GM19240 (cell line): ENCODE measurements at regions not wholly inside any gene's neighbourhood (a gene's known extent, or its start where the extent isn't known, plus 50 kb on each side); places are given as distances from the start of the nearest gene placed in this dataset.

Source experiments
- DNase-seq: peaks from one replicate; pipeline ENCODE4 v3.0.0; 2011; ENCODE audit warnings: low spot score; ENCODE audit not compliant: insufficient read length

- no peak for DNase-seq
Observed at GRCh38 chr18:25962919-25963318, 127.5 kb downstream of the SS18 start.

DNA sequence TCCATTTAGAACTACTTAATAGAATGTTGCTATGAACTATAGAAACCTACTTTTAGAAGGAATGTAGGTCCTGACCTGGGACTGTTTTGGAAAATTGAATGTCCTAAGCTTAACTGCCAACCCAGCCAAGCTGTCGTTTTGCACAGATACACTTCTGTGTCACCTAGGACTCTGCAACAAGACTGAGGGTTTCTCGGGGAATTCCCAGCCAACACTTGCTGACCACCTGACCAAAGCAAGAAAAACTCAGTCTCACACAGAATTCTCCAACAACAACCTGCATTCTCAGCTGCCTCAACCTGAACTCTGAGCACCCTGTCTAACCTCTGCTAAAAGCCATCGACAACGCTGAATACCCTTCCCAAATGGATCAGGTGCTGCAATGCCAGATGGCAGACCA lies 128.2 kb downstream of the SS18 start:
- no peak for DNase-seq

DNA sequence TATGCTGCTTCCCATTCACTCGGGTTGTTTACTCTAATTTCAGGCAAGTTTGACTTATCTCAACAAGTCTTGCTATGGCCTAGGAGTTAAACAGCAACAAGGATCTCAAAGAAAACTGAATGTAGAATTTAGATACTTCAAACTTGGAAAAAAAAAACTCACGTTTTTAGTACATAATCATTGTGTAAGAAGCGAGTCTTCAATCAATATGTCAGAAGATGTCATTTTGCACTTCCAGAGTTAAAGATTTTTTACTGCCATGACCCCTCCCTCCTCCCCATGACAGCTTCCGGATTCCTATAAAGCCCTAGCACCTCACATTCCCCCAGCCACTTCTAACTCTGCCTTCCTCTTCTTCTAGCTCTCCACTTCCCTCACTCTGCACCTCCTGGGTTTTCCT lies 133.4 kb downstream of the SS18 start:
- no peak for DNase-seq

DNA sequence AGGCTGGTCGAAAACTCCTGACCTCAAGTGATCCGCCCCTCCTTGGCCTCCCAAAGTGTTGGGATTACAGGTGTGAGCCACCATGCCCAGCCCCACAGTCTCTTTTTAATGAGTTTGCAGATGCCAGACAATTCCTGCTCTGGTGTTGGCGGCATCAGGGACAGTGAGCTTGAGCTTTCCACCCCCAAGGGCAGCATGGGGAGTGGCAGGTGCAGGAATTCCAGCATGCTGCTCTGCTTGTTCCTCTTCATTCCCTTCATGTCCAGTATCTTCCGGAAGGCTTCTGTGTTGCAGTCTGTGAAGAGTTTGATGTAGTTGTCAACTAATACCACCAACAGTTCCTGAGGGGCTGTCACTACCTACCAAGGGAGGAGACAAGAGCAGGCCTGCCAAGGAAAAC lies 137.3 kb downstream of the SS18 start:
- no peak for DNase-seq

DNA sequence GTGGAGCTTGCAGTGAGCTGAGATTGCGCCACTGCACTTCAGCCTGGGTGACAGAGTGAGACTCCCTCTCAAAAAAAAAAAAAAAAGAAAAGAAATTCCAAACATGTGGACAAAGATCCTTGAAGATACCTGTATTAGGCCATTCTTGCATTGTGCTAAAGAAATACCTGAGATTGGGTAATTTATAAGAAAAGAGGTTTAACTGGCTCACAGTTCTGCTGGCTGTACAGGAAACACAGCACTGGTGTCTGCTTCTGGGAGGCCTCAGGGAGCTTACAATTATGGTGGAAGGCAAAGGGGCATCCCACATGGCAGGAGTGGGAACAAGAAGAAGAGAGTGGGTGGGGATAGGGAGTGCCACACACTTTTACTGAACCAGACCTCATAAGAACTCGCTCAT lies 140.1 kb downstream of the SS18 start:
- no peak for DNase-seq

GRCh38 chr18:25946540-25946939 lies 143.9 kb downstream of the SS18 start:
- no peak for DNase-seq

DNA sequence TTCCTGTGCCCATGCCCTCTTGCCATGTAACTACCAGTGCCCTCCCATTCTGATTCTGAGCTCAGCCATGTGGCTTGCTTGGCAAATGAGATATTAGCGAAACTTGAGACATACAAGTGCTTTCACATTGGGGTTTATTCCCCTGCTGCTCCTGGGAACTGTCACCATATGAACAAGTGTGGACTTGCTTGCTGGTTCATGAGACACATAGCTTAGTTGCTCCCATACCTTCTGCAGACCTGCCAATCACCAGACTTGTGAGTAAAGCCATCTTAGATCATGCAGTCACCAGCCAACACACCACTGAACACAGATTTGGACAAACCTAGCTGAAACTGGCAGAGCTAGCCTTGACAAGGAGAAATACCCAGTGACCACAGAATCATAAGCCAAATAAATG lies 155.1 kb downstream of the SS18 start:
- DNase-seq, result no peak

- no peak for DNase-seq
Observed at GRCh38 chr18:25931126-25931525, 159.3 kb downstream of the SS18 start.

- no peak for DNase-seq
Observed at GRCh38 chr18:25929787-25930186, 160.6 kb downstream of the SS18 start.

- no peak for DNase-seq
Observed at GRCh38 chr18:25927830-25928229, 162.6 kb downstream of the SS18 start.

GRCh38 chr18:25923193-25923592 lies 167.2 kb downstream of the SS18 start:
- DNase-seq, result no peak

GRCh38 chr18:25921677-25922421 lies 168.6 kb downstream of the SS18 start:
- DNase-seq, result peak; percentile 28

DNA sequence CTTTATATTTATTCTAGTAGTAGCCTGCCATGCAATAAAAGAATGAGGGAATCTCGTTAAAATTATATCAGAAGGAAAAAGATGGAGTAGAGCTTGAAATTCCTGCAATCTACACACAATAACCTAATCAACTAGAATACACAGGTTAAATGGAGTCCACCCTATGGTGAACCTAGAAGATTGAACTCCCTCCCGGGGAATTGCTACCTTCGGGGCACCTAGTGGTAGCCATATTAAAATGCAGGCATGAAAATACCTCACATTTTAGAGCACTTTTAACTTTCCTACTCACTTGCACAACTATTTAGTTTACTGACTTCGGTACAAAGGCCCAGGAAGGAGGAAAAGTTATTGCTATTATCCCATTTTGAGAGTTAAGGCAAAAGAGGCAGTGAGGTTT lies 174.5 kb downstream of the SS18 start:
- DNase-seq, result no peak

GRCh38 chr18:25898965-25899364 lies 191.4 kb downstream of the SS18 start:
- no peak for DNase-seq

- DNase-seq, result no peak
Observed at GRCh38 chr18:25896956-25897355, 193.5 kb downstream of the SS18 start.

GRCh38 chr18:25896178-25896780 lies 194.1 kb downstream of the SS18 start:
- DNase-seq, result peak; percentile 29

DNA sequence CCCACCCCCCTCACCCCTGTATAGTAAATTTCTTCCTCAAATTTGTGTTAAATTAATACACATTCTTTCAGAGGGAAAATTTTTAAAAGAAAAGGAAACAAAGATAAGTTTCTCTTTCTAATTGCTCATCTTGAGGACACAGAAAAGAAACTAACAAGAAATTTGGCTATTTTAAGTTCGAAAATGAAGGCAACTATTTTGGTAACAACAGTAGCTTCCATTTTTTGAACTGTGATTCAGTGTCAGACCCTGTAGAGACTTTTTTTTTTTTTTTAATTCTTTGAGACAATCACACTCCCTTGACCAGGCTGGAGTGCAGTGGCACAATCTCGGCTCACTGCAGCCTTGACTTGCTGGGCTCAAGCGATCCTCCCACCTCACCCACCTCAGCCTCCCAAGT lies 194.9 kb downstream of the SS18 start:
- no peak for DNase-seq

DNA sequence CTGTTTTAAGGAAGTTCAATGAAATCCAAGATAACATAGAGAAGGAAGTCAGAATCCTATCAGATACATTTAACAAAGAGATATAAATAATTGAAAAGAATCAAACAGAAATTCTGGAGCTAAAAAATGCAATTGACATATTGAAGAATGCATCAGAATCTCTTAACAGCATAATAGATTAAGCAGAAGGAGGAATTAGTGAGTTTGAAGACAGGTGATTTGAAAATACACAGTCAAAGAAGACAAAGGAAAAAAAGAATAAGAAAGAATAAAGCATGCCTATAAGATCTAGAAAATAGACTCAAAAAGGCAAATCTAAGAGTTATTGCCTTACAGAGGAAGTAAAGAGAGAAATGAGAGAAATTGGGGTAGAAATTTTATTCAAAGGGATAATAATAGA lies 204.1 kb downstream of the SS18 start:
- DNase-seq, result no peak

DNA sequence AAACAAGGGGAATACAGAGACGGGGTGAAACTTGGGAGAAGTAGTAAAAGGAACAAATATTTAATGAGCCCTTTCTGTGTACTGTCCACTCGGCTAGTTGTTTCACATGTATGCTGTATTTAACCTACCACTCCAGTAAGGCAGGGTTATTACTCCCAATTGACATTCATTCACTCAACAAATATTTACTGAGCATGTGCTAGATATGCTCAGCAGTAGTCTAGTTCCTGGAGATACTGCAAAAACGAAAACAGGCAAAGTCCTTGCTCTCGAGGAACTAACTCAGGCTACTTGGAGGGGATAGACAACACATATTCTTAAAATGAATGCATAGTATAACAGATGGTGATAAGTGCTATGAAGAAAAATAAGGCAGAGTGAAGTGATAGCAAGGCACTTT lies 207.3 kb downstream of the SS18 start:
- DNase-seq, result no peak

GRCh38 chr18:25881149-25881548 lies 209.3 kb downstream of the SS18 start:
- no peak for DNase-seq

GRCh38 chr18:25880441-25880840 lies 210.0 kb downstream of the SS18 start:
- no peak for DNase-seq

- no peak for DNase-seq
Observed at GRCh38 chr18:25876330-25876948, 214.0 kb downstream of the SS18 start.
